ENCODE measurements at regions not wholly inside any gene's neighbourhood (a gene's known extent, or its start where the extent isn't known, plus 50 kb on each side); places are given as distances from the start of the nearest gene placed in this dataset.
"Not testable (repeated sequence)": the region's sequence is repeated elsewhere in the genome, so short reads cannot be mapped to it uniquely, and the experiment has no call there.

- Histone ChIP-seq H3K4me1 (no peaks in the 10 kb centered on the region), H3K36me3 (no peaks in the 10 kb centered on the region), H3K27me3 (no peaks in the 10 kb centered on the region), H3K4me3 (no peak overlapping the region), H3K27ac (no peak overlapping the region), H3K9me3 (no peaks in the 10 kb centered on the region)
- DNase-seq (ENCODE audit: low spot score in 2 of 2): no peak
- WGBS: 78% methylated on average over 7 of the region's 8 CpGs
- TF ChIP-seq CTCF (IDR thresholded peaks at IDR 0.05) (no peak), EP300 (IDR thresholded peaks at IDR 0.05) (no peak), POLR2A (IDR thresholded peaks at IDR 0.05) (no peak), POLR2AphosphoS5 (IDR thresholded peaks at IDR 0.05) (no peak)
Measured at GRCh38 chr6:121619987-121620740, 184.7 kb downstream of the GJA1 start.

- Histone ChIP-seq H3K4me3 (no peak overlapping the region), H3K9me3 (no peaks in the 10 kb centered on the region), H3K27ac (no peak overlapping the region), H3K4me1 (peaks cover 15% of the 10 kb centered on the region), H3K27me3 (no peaks in the 10 kb centered on the region), H3K36me3 (no peaks in the 10 kb centered on the region)
- TF ChIP-seq POLR2AphosphoS5 (IDR thresholded peaks at IDR 0.05) (no peak), EP300 (IDR thresholded peaks at IDR 0.05) (no peak), CTCF (IDR thresholded peaks at IDR 0.05) (no peak), POLR2A (IDR thresholded peaks at IDR 0.05) (no peak)
- WGBS: 57% methylated on average over 2 of the region's 2 CpGs
- no peak for DNase-seq (ENCODE audit: low spot score in 2 of 2)
Measured at GRCh38 chr6:121627761-121628160, 192.3 kb downstream of the GJA1 start.

GRCh38 chr6:121630716-121631115 lies 195.3 kb downstream of the GJA1 start:
- Histone ChIP-seq H3K27me3 (no peaks in the 10 kb centered on the region), H3K4me3 (no peak overlapping the region), H3K9me3 (no peaks in the 10 kb centered on the region), H3K27ac (no peak overlapping the region), H3K4me1 (peaks cover 15% of the 10 kb centered on the region), H3K36me3 (no peaks in the 10 kb centered on the region)
- no peak for DNase-seq (ENCODE audit: low spot score in 2 of 2)
- TF ChIP-seq EP300 (IDR thresholded peaks at IDR 0.05) (no peak), CTCF (IDR thresholded peaks at IDR 0.05) (no peak), POLR2A (IDR thresholded peaks at IDR 0.05) (no peak), POLR2AphosphoS5 (IDR thresholded peaks at IDR 0.05) (no peak)

GRCh38 chr6:121631752-121632151 lies 196.3 kb downstream of the GJA1 start:
- not testable (repeated sequence) for H3K27ac ChIP-seq; H3K36me3 ChIP-seq; H3K9me3 ChIP-seq; H3K4me3 ChIP-seq; DNase-seq (ENCODE audit: low spot score in 2 of 2); H3K27me3 ChIP-seq
- peaks cover 15% of the 10 kb centered on the region for H3K4me1 ChIP-seq

- Histone ChIP-seq H3K4me1 (peaks cover 6% of the 10 kb centered on the region), H3K27ac (no peak overlapping the region), H3K4me3 (no peak overlapping the region), H3K9me3 (no peaks in the 10 kb centered on the region), H3K36me3 (no peaks in the 10 kb centered on the region), H3K27me3 (no peaks in the 10 kb centered on the region)
- TF ChIP-seq POLR2A (IDR thresholded peaks at IDR 0.05): no peak
- no peak for TF ChIP-seq CTCF (IDR thresholded peaks at IDR 0.05)
- no peak for TF ChIP-seq EP300 (IDR thresholded peaks at IDR 0.05)
- no peak for TF ChIP-seq POLR2AphosphoS5 (IDR thresholded peaks at IDR 0.05)
- DNase-seq (ENCODE audit: low spot score in 2 of 2): no peak
Measured at GRCh38 chr6:121633309-121633708, 197.9 kb downstream of the GJA1 start.

- not testable (repeated sequence) for H3K27ac ChIP-seq; H3K4me3 ChIP-seq; H3K27me3 ChIP-seq; H3K9me3 ChIP-seq; H3K36me3 ChIP-seq; H3K4me1 ChIP-seq; DNase-seq (ENCODE audit: low spot score in 2 of 2)
- 100% methylated on average over 2 of the region's 2 CpGs for WGBS
Measured at GRCh38 chr6:121634586-121634985, 199.1 kb downstream of the GJA1 start.

Measured in suprapubic skin (tissue), 4 donors.